Brain microvascular endothelial cell (primary cell): ENCODE measurements at regions not wholly inside any gene's neighbourhood (a gene's known extent, or its start where the extent isn't known, plus 50 kb on each side); places are given as distances from the start of the nearest gene placed in this dataset.

Experiments
- DNase-seq: peaks from one replicate; pipeline ENCODE4 v3.0.0-alpha.2; 2020
- H3K27ac ChIP-seq: fragments of 250-450 bp; sonication (Bioruptor Pico); 2 replicates; pipeline ENCODE4 v1.5.1; 2020; ENCODE audit warnings: mild to moderate bottlenecking, moderate library complexity
- H3K27me3 ChIP-seq: fragments of 250-450 bp; sonication (Bioruptor Pico); replicated peaks from 2 replicates; pipeline ENCODE4 v1.5.1; 2020; ENCODE audit warnings: mild to moderate bottlenecking
- H3K36me3 ChIP-seq: fragments of 250-450 bp; sonication (Bioruptor Pico); replicated peaks from 2 replicates; pipeline ENCODE4 v1.5.1; 2020; ENCODE audit warnings: mild to moderate bottlenecking
- H3K4me3 ChIP-seq: 2 replicates; pipeline ENCODE4 v1.5.1; 2011; ENCODE audit warnings: low read depth, mild to moderate bottlenecking, control low read depth, low read length, moderate library complexity
- in situ Hi-C: cut with HindIII; loops from 2 replicates; pipeline ENCODE4 v1.10.0; 2017; ENCODE audit warnings: low sequenced_read_pairs, low pct_ligation_motif_present
- TF ChIP-seq, protein P1 (sequence below): IDR thresholded peaks from 2 replicates; pipeline ENCODE4 v1.5.1; 2011; ENCODE audit warnings: low read depth, mild to moderate bottlenecking, moderate library complexity, low read length, control low read depth, inconsistent platforms; ENCODE audit errors: missing control alignments

DNA sequence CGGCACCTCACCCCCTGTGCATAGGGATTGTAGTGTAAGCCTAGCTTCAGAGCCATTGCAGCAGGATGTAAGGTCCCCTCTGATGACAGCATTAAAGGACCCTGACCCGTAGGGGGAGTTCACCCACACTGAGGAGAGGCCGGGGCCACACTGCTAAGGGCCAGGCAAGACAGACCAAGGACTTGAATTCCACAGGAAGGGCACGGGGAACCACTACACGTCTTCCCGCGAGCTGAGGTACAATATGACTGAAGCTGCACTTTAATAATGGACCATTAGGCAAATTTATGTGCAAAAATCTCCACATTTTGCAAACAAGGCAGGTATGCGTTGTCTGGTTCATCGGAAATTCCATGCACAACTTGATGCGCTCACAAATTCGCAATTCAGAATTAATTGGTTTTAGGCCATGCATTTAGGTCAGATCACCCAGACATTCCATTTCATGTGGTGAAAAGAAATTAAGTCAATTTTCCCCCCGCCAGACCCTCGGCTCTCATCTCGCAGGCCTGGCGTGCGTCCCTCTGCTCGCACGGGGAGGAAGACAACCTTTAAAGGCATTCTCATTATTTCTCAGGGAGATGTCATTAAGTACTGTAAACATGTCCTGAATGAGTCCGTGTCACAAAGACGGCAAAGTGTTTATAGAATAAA lies 111.8 kb downstream of the FOXA2 start:
- TF ChIP-seq, protein P1, sequence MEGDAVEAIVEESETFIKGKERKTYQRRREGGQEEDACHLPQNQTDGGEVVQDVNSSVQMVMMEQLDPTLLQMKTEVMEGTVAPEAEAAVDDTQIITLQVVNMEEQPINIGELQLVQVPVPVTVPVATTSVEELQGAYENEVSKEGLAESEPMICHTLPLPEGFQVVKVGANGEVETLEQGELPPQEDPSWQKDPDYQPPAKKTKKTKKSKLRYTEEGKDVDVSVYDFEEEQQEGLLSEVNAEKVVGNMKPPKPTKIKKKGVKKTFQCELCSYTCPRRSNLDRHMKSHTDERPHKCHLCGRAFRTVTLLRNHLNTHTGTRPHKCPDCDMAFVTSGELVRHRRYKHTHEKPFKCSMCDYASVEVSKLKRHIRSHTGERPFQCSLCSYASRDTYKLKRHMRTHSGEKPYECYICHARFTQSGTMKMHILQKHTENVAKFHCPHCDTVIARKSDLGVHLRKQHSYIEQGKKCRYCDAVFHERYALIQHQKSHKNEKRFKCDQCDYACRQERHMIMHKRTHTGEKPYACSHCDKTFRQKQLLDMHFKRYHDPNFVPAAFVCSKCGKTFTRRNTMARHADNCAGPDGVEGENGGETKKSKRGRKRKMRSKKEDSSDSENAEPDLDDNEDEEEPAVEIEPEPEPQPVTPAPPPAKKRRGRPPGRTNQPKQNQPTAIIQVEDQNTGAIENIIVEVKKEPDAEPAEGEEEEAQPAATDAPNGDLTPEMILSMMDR: no peak
- Histone ChIP-seq H3K36me3 (no peaks in the 10 kb centered on the region), H3K27me3 (no peaks in the 10 kb centered on the region), H3K27ac (no peak overlapping the region), H3K4me3 (no peak overlapping the region)
- in situ Hi-C loops: no loop called here
- no peak for DNase-seq

DNA sequence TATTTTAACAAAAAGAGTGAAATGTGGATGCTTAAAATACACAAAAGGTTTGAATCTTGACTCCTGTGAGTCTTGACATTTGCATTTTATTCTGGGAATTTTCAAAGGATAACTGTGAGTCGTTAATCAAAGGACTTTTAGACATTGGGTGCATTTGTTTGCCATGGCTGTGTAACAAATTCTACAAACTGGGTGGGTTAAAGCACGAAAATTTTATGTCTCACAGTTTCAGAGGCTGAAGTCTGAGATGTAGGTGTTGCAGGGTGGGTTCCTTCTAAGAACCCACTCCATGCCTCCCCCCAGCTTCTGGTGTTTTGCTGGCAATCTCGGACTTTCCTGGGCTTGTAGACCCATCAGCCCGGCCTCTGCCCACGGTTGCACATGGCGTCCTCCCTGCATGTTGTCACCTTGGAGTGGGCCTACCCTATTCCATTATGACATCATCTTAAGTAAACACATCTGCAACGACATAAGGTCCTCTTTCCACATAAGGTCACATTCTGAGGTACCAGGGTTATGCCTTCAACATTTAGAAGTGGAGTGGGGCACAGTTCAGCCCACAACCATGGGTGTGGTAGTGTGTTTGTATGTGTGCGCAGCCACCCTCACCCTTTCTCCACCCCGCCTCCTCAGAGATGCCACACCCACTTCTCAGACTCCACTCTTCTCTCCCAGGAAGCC lies 113.1 kb downstream of the FOXA2 start:
- no peak overlapping the region for H3K4me3 ChIP-seq
- no peak for DNase-seq
- H3K27ac ChIP-seq: no peak overlapping the region
- TF ChIP-seq, protein P1: no peak
- H3K27me3 ChIP-seq: no peaks in the 10 kb centered on the region
- in situ Hi-C loops: no loop called here
- no peaks in the 10 kb centered on the region for H3K36me3 ChIP-seq

DNA sequence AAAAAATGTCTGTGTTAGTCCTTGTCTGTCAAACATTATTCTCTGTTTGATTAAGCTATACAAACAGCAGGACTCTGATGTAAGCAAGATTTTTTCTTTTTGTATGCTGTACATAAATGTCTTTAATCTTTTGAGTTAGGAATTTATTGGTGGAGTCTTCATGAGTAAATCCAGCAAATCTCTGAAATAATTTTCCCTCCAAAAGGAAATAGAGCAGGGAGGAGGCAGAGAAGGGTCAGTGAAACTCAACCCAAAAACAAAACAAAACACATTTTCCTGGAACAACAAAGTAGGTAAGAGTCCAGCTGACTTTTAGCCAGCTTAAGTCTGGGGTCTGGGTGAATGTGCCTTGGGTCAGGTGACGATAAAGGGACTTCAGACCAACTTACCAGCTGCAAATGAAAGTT lies 113.7 kb downstream of the FOXA2 start:
- no peaks in the 10 kb centered on the region for H3K27me3 ChIP-seq
- TF ChIP-seq, protein P1: no peak
- H3K4me3 ChIP-seq: no peak overlapping the region
- H3K36me3 ChIP-seq: no peaks in the 10 kb centered on the region
- in situ Hi-C loops: no loop called here
- no peak overlapping the region for H3K27ac ChIP-seq
- DNase-seq: no peak

DNA sequence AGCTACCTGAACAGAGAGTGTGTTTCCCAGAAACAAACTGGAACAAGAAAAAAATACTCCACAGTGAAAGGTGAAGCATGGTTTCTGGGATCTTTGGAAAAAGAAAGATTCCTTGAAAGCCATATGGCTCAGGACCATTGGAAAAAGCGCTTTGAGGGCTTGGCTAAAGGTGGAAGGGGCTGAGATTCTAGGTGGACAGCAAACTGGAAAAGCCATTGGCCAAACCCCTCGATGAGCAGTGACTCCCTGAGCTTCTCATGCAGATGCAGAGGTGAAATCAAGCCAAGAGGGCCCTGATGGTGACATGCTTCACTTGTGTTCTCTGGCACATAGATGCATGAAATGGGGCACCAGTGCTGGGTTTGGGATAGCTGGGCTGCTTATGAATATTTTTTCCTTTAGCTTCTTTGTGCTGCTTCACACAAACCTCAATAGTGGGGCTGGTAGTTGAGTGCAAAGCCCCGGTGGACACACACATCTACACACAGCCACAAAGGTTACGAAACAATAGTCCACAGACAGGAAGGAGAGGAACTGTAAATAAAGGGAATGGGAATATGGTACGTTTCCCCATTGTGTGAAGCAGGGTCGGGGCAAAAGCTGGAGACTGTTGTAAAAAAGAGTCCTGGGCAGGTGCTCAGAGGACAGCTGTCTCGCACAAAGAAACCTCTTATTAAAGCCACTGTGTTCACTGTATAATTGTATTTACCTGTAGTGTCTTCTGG lies 117.8 kb downstream of the FOXA2 start:
- DNase-seq: no peak
- Histone ChIP-seq H3K36me3 (no peaks in the 10 kb centered on the region), H3K4me3 (no peak overlapping the region), H3K27ac (no peak overlapping the region), H3K27me3 (no peaks in the 10 kb centered on the region)
- TF ChIP-seq, protein P1: no peak
- in situ Hi-C loops: no loop called here

DNA sequence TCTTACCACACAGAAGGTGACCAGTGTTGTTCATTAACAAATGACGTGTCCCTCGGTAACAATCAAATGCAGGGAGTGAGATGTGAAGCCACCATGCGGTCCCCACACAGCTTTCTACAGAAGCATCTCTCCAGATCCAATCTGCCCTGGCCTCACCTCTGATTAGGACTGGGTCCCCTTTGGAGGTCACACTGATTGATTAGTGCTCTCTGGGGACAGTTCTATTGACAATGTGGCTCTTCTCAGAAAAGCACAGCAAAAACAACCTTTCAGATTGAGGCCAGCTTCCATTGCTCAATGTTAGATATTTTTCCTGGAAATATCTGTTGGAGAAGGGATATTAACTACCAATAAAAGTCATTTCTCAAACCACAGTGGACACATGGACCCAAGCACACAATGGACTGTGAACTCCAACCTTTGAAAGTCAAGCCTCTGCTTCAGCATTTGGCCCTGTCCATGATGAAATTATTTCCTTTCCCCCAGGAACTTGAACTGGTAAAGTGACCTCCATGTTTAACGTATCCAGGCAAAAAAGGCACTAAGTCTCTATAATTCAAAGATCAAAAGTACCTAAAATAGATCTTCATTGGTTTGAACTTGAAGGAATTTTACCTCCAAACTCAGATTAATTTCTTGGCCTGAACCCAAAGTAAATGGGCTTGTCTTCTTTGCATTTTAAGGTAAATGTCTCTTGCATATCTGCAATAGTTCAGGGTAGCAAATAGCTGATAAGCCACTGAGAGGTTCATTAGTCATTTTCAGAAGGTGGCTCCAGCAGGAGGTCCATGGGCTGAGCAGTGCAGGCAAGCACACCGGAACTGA lies 118.5 kb downstream of the FOXA2 start:
- Histone ChIP-seq H3K27ac (no peak overlapping the region), H3K27me3 (no peaks in the 10 kb centered on the region), H3K4me3 (no peak overlapping the region), H3K36me3 (no peaks in the 10 kb centered on the region)
- TF ChIP-seq, protein P1: no peak
- no peak for DNase-seq
- in situ Hi-C loops: no loop called here
